ENCODE measurements at regions not wholly inside any gene's neighbourhood (a gene's known extent, or its start where the extent isn't known, plus 50 kb on each side); places are given as distances from the start of the nearest gene placed in this dataset.
"Not testable (repeated sequence)": the region's sequence is repeated elsewhere in the genome, so short reads cannot be mapped to it uniquely, and the experiment has no call there.

GRCh38 chr2:111251711-111252110, 131.0 kb downstream of the BCL2L11 start:
- DNase-seq (ENCODE audit: low read depth in 2 of 2), result no peak

- DNase-seq (ENCODE audit: low read depth in 2 of 2), result no peak
Measured at GRCh38 chr2:111252436-111252835, 131.7 kb downstream of the BCL2L11 start.

- not testable (repeated sequence) for DNase-seq (ENCODE audit: low read depth in 2 of 2)
Measured at GRCh38 chr2:111254916-111255315, 134.2 kb downstream of the BCL2L11 start.

- not testable (repeated sequence) for DNase-seq (ENCODE audit: low read depth in 2 of 2)
Measured at GRCh38 chr2:111256628-111257027, 135.9 kb downstream of the BCL2L11 start.

GRCh38 chr2:111257607-111258006, 136.9 kb downstream of the BCL2L11 start:
- DNase-seq (ENCODE audit: low read depth in 2 of 2), result not testable (repeated sequence)

- DNase-seq (ENCODE audit: low read depth in 2 of 2), result not testable (repeated sequence)
Measured at GRCh38 chr2:111258318-111258717, 137.6 kb downstream of the BCL2L11 start.

- not testable (repeated sequence) for DNase-seq (ENCODE audit: low read depth in 2 of 2)
Measured at GRCh38 chr2:111262627-111263379, 142.1 kb downstream of the BCL2L11 start.

GRCh38 chr2:111263380-111264017, 142.8 kb downstream of the BCL2L11 start:
- DNase-seq (ENCODE audit: low read depth in 2 of 2), result not testable (repeated sequence)

GRCh38 chr2:111264956-111265355, 144.2 kb downstream of the BCL2L11 start:
- not testable (repeated sequence) for DNase-seq (ENCODE audit: low read depth in 2 of 2)

- DNase-seq (ENCODE audit: low read depth in 2 of 2), result not testable (repeated sequence)
Measured at GRCh38 chr2:111266556-111266955, 145.8 kb downstream of the BCL2L11 start.

- DNase-seq (ENCODE audit: low read depth in 2 of 2), result not testable (repeated sequence)
Measured at GRCh38 chr2:111267038-111267437, 146.3 kb downstream of the BCL2L11 start.

- DNase-seq (ENCODE audit: low read depth in 2 of 2), result not testable (repeated sequence)
Measured at GRCh38 chr2:111269761-111270323, 149.1 kb downstream of the BCL2L11 start.

GRCh38 chr2:111270569-111270968, 149.9 kb downstream of the BCL2L11 start:
- DNase-seq (ENCODE audit: low read depth in 2 of 2), result not testable (repeated sequence)

- not testable (repeated sequence) for DNase-seq (ENCODE audit: low read depth in 2 of 2)
Measured at GRCh38 chr2:111271647-111272304, 151.1 kb downstream of the BCL2L11 start.

GRCh38 chr2:111273007-111273406, 152.3 kb downstream of the BCL2L11 start:
- not testable (repeated sequence) for DNase-seq (ENCODE audit: low read depth in 2 of 2)

GRCh38 chr2:111275047-111275853, 154.5 kb downstream of the BCL2L11 start:
- DNase-seq (ENCODE audit: low read depth in 2 of 2), result not testable (repeated sequence)

GRCh38 chr2:111275854-111276171, 155.1 kb downstream of the BCL2L11 start:
- not testable (repeated sequence) for DNase-seq (ENCODE audit: low read depth in 2 of 2)

GRCh38 chr2:111278133-111278532, 157.4 kb downstream of the BCL2L11 start:
- not testable (repeated sequence) for DNase-seq (ENCODE audit: low read depth in 2 of 2)

GRCh38 chr2:111280709-111281286, 160.1 kb downstream of the BCL2L11 start:
- DNase-seq (ENCODE audit: low read depth in 2 of 2), result not testable (repeated sequence)

GRCh38 chr2:111282162-111282561, 161.4 kb downstream of the BCL2L11 start:
- not testable (repeated sequence) for DNase-seq (ENCODE audit: low read depth in 2 of 2)

All from stimulated activated CD4-positive, alpha-beta T cell treated with anti-CD3 and anti-CD28 coated beads, Interleukin-1b, Interleukin-23, amount 100 ng/mL, for 1 hour (primary cell).